ENCODE measurements at regions not wholly inside any gene's neighbourhood (a gene's known extent, or its start where the extent isn't known, plus 50 kb on each side); places are given as distances from the start of the nearest gene placed in this dataset.
"Not testable (repeated sequence)": the region's sequence is repeated elsewhere in the genome, so short reads cannot be mapped to it uniquely, and the experiment has no call there.

- no peak for DNase-seq (ENCODE audit: low read depth)
Measured at GRCh38 chr5:85545129-85545528, 1072.6 kb upstream of the COX7C start.

GRCh38 chr5:85549229-85549628 is 1068.5 kb upstream of the COX7C start:
- no peak for DNase-seq (ENCODE audit: low read depth)

GRCh38 chr5:85549836-85550599 is 1067.7 kb upstream of the COX7C start:
- no peak for DNase-seq (ENCODE audit: low read depth)

- no peak for DNase-seq (ENCODE audit: low read depth)
Measured at GRCh38 chr5:85556464-85556863, 1061.3 kb upstream of the COX7C start.

GRCh38 chr5:85576666-85577065 is 1041.1 kb upstream of the COX7C start:
- DNase-seq (ENCODE audit: low read depth) = no peak

- not testable (repeated sequence) for DNase-seq (ENCODE audit: low read depth)
Measured at GRCh38 chr5:85587806-85588205, 1029.9 kb upstream of the COX7C start.

DNA sequence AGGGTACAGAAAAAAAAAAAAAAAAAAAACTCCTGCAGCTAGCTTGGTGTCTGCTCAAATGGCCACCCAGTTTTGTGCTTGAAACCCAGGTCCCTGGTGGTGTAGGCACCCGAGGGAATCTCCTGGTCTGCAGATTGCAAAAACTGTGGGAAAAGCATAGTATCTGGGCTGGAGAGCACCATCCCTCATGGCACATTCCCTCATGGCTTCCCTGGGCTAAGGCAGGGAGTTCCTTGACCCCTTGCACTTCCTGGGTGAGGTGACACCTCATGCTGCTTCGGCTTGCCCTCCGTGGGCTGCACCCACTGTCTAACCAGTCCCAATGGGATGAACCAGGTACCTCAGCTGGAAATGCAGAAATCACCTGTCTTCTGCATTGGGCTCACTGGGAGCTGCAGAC is 1029.5 kb upstream of the COX7C start:
- not testable (repeated sequence) for DNase-seq (ENCODE audit: low read depth)

- DNase-seq (ENCODE audit: low read depth) = no peak
Measured at GRCh38 chr5:85590764-85591163, 1027.0 kb upstream of the COX7C start.

DNA sequence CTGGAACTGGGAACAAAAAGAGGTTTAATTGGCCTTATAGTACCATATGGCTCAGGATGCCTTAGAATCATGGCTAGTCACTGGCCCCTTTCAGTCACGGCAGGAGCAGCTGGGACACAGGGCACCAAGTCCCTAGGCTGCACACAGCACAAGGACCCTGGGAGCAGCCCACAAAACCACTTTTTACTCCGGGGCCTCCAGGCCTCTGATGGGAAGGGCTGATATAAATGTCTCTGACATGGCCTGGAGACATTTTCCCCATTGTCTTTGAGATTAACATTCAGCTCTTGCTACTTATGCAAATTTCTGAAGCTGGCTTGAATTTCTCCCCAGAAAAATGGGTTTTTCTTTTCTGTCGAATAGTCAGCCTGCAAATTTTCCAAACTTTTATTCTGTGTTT is 1026.4 kb upstream of the COX7C start:
- DNase-seq (ENCODE audit: low read depth) = no peak

DNA sequence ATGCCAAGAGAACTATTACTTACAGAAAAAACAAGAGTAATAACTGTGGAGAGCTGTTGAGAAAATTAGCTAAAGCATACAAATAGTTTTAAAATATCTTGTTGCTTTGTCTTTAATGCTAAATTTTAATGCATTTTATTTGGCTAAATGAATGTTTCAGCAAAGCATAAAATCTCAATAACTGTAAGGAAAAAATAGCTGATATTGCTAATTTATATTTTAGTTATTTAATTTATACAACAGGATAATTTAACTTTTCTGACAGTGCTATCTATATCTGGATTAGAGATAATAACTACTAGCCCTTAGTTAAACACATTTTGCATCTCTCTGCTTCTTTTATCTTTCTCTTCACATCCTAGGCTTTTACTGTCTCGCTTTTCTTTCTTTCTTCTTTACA is 1014.9 kb upstream of the COX7C start:
- DNase-seq (ENCODE audit: low read depth) = no peak

- no peak for DNase-seq (ENCODE audit: low read depth)
Measured at GRCh38 chr5:85604378-85604777, 1013.4 kb upstream of the COX7C start.

- no peak for DNase-seq (ENCODE audit: low read depth)
Measured at GRCh38 chr5:85604786-85605185, 1013.0 kb upstream of the COX7C start.

DNA sequence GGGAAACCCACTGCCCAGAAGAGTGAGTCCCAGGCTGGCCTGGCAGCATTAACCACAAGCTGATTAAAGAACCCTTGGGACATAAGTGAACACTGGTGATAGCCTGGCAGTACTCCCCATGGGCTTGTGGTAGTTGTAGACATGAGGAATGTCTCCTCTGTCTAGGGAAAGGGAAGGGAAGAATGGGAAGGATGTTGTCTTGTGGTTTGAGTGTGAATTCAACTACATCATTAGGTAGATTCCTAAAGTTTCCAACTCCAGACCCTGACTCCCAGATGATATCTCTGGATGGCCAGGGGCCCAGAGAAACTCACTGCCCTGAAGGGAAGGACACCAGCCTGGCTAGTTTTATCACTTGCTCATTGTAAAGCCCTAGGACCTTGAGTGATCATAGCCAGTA is 1012.4 kb upstream of the COX7C start:
- DNase-seq (ENCODE audit: low read depth) = no peak

- no peak for DNase-seq (ENCODE audit: low read depth)
Measured at GRCh38 chr5:85614489-85614888, 1003.3 kb upstream of the COX7C start.

DNA sequence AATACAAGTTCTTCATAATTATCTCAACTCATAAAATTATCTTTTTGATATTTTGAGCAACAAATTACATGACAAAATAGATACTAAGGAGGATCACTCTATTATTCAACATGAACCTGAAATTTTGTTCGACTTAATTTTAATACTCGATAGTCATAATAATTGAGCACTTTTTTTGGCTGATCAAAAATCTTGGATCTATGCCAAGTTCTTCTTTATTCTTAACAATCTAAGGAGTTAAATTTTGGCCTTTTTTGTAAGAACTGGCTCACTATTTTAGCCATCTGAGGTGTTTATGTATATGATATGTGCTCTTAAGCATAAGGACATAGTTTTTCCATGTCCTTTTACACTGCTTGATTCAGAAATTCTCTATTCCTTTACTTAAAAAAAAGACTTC is 996.1 kb upstream of the COX7C start:
- no peak for DNase-seq (ENCODE audit: low read depth)

- no peak for DNase-seq (ENCODE audit: low read depth)
Measured at GRCh38 chr5:85628153-85628552, 989.6 kb upstream of the COX7C start.

GRCh38 chr5:85638495-85639125 is 979.1 kb upstream of the COX7C start:
- DNase-seq (ENCODE audit: low read depth) = not testable (repeated sequence)

GRCh38 chr5:85646036-85646435 is 971.7 kb upstream of the COX7C start:
- no peak for DNase-seq (ENCODE audit: low read depth)

GRCh38 chr5:85646641-85647040 is 971.1 kb upstream of the COX7C start:
- DNase-seq (ENCODE audit: low read depth) = no peak

GRCh38 chr5:85647349-85648127 is 970.2 kb upstream of the COX7C start:
- DNase-seq (ENCODE audit: low read depth) = no peak

GRCh38 chr5:85648495-85648894 is 969.2 kb upstream of the COX7C start:
- DNase-seq (ENCODE audit: low read depth) = no peak

DNA sequence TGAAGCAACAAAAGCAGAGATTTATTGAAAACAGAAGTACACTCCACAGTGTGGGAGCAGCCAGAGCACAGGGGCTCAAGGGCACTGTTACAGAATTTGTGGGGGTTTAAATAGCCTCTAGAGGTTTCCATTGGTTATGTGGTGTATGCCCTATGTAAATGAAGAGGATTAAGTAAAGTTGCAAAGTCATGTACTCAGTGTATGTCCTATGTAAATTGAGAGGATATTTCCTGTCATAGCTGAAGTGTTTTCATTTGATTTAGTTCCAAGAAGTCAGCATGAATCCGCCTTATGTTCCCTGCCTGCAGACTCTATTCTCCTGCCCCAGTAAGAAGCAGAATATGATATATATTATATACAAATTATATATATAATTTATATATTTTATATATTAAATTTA is 966.0 kb upstream of the COX7C start:
- no peak for DNase-seq (ENCODE audit: low read depth)

DNA sequence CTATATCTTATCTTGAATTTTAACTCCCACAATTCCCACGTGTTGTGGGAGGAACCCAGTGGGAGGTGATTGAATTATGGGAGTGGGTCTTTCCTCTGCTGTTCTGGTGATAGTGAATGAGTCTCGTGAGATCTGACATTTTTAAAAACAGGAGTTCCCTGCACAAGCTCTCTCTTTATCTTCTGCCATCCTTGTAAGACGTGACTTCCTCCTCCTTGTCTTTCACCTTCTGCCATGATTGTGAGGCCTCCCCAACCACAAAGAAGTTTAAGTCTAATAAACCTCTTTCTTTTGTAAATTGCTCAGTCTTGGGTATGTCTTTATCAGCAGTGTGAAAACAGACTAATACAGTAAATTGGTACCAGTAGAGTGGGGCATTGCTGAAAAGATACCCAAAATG is 963.6 kb upstream of the COX7C start:
- DNase-seq (ENCODE audit: low read depth) = not testable (repeated sequence)

Data from fibroblast of the conjunctiva (primary cell).